ENCODE measurements at regions not wholly inside any gene's neighbourhood (a gene's known extent, or its start where the extent isn't known, plus 50 kb on each side); places are given as distances from the start of the nearest gene placed in this dataset.
A peak's percentile ranks its signal among the peaks of the same experiment; 100 is the strongest.

- no peak for DNase-seq
Observed at GRCh38 chr12:19953734-19954133, 414.6 kb upstream of the PDE3A start.

DNA sequence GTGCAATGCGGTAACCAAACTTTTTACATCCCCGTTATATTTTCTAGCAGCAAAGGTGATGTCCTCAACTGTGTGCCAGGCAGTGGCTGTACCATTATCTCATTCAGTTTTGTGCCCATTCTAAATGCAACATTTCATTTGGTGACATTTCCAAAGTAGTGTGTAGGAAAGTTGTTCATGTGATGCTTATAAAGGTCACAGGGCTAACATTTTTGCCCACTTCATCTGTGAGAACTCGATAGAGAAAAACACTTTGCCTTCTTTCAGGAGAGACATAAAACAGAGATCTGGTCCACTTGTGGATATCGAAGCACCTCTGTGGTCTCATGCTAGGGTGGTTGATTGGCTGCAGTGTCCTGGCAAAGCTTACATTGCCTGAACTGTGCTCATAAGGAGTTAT, 414.2 kb upstream of the PDE3A start:
- DNase-seq = no peak

GRCh38 chr12:19957308-19958125, 410.8 kb upstream of the PDE3A start:
- no peak for DNase-seq

GRCh38 chr12:19958389-19958788, 409.9 kb upstream of the PDE3A start:
- DNase-seq = no peak

DNA sequence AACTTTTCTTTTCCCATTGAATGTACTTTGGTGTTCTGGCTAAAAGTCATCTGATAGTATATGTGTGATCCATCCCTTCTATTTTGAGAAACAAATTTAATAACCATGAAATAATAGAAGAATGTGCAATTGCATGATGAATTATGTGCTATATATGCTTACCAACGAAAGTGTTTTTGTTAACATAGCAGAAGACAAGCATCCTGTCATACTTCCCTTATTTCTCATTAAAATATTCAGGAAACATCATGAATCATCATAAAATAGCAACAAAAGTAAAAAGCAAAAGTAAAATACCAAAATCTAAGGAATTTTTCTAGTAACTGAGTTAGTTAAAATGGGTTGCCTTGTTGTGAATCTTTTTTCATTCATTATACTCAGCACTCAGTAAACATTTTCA, 409.0 kb upstream of the PDE3A start:
- DNase-seq = no peak

GRCh38 chr12:19960527-19960926, 407.8 kb upstream of the PDE3A start:
- DNase-seq = no peak

DNA sequence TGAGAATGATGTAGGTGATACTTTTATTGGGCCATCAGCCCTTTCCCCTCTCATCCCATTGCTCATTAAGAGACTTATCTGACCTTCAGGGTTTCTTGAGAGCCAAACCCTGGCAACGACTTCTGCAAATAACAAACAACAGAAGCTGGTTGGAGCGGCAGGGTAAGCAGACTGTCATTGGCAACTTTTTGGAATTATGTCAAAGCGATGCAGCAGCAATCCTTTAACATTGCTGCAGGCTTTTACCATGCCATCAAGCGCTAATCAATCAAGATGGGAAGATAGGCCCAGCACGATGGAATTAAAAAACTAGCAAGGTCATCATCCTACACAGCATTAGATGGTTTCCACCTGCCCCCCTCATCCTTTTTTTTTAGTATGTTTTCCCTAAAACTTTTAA, 406.1 kb upstream of the PDE3A start:
- no peak for DNase-seq

DNA sequence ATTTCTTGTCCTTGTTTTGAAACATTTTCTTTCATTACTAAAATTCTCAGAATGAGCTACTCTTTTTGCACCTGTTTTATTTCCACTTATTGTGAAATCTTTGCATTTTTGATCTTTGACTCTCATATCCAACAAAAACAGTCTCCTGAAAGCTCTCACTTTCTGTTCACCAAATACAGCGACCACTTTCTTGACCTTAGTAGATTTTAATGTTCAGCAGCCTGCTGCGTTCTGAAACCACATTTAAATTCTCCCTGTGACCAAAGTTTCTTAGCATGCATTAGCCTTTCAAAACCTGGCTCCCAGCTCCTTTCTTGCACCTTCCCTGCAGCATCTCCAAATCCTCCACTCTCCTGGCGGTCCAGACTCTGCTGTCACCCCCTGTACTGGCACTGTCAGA, 404.4 kb upstream of the PDE3A start:
- no peak for DNase-seq

- no peak for DNase-seq
Observed at GRCh38 chr12:19964549-19964948, 403.8 kb upstream of the PDE3A start.

DNA sequence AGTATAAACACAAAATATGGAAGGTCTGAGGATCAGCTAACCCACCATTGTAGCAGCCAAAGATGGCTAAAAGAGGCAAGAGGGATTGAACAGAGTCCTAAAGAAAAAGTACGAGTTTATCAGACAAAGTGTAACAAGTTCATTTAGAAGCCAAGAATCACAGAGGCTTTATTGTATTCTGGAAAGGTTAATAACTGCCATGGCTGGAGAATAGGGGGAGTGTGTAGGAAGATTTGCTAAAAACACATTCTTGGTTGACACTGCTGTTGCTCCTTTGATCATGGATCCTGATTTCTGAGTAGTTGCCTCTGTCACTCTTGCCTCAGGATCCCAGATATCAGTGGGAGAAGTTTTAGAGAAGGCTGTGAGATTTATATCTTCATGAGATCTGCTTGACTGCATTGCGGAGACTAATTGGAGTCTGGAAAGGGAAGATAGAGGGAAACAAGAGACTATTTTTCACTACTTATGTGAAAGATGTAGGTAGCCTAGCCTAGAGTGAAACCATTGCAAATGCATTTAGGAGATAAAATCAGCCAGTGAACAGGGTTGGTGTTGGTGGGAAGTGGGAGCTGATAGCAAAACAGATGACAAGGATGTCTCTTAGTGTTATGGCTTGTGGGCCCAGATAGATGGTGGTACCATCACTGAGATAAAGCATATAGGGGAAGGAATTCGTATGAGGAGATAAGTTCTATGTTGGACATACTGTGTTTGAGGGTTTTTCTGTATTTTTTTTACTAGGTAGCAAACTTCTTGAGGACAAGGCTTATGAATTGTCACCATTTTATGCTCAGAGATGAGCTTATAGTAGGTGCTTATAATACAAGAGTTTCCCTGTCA, 402.9 kb upstream of the PDE3A start:
- DNase-seq = no peak

DNA sequence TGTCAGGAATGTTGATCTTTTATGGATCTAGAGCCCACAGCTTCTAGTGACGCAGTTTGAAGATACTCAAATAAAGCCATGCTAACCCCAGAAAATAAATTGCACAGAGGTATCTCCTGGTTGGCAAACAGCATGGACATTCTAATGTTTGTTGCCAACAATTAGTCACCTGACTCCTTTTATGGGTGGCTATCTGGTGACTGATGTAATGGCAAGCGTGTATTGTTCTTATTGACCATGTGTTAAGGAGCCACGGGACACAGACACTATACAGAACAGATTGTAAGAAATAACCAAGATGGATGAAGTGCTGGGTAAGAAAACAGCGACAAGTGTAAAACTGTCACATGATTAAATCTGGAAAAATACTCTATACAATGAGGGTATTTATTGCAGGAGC, 401.3 kb upstream of the PDE3A start:
- no peak for DNase-seq

- DNase-seq = no peak
Observed at GRCh38 chr12:19967431-19967830, 400.9 kb upstream of the PDE3A start.

GRCh38 chr12:19970116-19970515, 398.2 kb upstream of the PDE3A start:
- DNase-seq = no peak

GRCh38 chr12:19970821-19971220, 397.5 kb upstream of the PDE3A start:
- DNase-seq = no peak

- no peak for DNase-seq
Observed at GRCh38 chr12:19971361-19972280, 396.7 kb upstream of the PDE3A start.

DNA sequence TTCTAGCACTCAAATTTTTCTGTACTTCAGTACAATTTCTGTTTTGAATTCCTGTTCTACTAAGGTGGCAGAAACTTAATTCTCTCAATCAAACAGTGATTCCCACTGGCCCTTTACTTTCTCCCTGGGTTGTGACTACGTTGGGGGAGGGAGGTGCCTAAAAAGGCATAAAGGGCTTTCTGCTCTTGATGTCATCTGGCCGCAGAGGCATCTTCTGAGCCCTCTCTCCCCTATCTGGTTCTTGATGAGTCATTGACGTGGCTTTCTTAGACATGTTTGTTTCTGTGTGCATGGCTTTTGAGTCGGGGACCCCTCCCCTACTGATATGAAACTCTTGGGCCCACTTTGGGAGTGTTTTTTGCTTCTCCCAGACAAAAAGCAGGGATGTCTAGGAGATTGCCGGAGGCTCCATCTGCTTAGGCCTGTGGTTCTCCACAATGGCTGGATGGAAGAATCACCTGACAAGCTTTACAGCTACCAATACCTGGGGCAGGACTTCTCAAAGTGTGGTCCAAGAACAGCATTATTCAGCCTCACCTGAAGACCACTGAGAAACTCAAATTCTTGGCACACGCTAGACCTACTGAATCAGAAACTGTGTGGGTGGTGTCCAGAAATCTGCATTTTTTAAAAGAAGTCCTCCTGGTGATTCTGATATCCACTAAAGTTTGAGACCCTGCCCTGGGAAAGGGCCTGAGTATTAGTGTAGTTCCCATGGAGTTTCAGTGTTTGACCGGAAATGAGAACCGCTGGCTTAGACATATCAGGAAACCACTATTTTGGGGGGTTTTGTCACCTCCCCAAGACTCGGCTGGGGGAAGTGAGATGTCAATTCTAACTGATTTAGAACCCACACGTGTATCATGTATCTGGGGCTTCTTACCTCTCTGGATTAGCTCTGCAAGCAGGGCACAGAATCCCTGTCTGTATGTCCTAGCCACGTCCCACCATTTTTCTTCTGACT, 395.7 kb upstream of the PDE3A start:
- DNase-seq = no peak

DNA sequence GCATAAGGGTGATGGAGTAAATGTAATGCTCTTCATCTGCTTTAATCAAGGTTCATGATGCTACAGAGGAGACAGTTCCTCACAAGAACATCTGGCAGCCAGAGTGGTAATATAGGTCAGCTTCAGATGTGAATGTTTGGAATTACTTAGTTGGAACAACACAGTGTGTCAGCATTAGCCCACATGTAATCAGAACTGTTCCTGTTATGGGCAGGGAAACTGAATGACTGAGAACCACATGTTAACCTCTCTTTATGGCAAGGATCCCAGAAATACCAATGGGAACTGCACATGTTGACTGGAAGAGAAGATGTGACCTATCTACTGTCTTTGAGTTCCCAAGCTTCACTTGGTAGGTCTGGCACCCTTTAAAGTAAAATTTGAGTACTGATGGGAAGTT, 390.1 kb upstream of the PDE3A start:
- peak; percentile 50 for DNase-seq

DNA sequence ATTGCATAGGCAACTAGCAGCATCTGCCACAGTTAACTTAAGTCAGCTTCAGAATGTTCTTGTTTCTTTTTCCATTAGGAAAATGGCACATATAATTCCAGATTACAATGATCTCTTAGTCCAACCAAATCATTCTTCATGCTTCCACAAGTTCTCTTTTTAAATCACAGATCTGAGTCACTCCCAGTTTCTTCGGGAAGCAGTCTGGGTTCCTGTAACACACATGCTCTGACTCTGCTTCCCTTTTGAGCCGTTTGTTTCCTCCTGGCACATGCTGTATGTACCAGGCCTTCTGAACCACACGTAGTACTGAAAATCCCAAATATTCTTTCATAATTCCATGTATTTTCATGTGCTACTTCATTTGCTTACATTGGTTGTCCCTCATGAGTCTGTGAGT, 388.8 kb upstream of the PDE3A start:
- DNase-seq = no peak

- no peak for DNase-seq
Observed at GRCh38 chr12:19981944-19982343, 386.4 kb upstream of the PDE3A start.

DNA sequence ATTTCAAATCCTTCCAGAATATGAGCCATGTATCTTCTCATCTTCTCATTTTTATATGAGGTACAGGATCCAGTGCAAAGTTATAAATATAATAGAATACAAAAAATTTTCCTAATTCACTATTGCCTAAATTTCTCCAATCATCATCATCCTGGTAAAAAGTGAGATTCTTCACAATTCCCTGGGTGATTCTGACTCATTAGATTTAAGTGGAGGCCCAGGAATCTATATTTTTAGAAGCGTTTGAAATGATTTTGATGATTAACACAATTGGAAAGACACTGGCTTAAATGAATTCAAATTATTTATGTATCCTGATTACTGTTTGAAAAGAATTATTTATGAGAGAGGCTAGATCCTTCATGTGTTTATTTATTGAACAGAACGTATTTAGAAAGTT, 380.3 kb upstream of the PDE3A start:
- no peak for DNase-seq

GRCh38 chr12:19988459-19988873, 379.9 kb upstream of the PDE3A start:
- DNase-seq = no peak
